HG03354 (cell line): ENCODE measurements at regions not wholly inside any gene's neighbourhood (a gene's known extent, or its start where the extent isn't known, plus 50 kb on each side); places are given as distances from the start of the nearest gene placed in this dataset.

ENCODE experiments used
- ATAC-seq: cut with Tn5 transposase; IDR thresholded peaks from one replicate; pipeline ENCODE4 v1.9.1; 2021; ENCODE audit warnings: mild to moderate bottlenecking; ENCODE audit not compliant: unreplicated experiment, poor library complexity, severe bottlenecking

- no peak for ATAC-seq
These were observed 646.0 kb upstream of the CCDC54 start for GRCh38 chr3:106731230-106731629.

GRCh38 chr3:106734712-106735111 lies 642.5 kb upstream of the CCDC54 start:
- ATAC-seq, result no peak

GRCh38 chr3:106737265-106737664 lies 640.0 kb upstream of the CCDC54 start:
- no peak for ATAC-seq

DNA sequence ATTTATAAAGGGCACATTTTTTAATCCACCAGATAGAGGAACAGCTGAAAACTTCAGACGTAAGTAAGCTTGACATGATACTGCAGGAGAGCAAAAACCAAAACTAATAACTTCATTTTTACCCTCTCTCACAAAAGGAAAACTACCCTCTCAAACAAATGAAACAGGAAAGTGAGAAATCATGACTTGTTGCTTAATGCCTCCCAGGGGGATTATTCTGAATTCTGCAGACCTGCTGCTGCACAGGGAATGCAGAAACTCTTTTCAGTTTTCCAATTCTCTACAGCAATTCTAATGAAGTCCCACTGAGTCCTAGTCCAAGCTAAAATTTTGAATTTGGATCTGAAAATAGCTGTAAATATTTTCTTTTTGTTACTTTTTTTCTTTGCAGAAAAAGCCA lies 637.1 kb upstream of the CCDC54 start:
- no peak for ATAC-seq

- ATAC-seq, result no peak
These were observed 631.7 kb upstream of the CCDC54 start for GRCh38 chr3:106745344-106746168.

DNA sequence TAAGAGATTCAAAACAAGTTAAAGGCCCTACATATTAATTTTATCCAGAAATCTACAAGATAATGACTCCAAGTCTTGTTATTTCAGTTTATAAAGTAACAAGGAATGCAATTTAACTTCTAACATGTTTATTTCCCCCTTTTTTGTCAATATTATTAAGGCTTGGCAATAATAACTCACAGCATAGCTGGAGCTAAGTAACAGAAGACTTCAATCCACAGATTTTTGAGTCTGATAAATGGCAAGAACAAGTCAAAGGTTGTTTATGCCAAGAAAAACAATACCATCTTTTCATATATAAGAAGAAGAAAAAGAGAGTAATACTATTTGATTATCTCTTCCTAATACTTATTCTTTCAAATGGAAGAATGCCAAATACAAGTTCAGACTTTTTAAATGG lies 631.0 kb upstream of the CCDC54 start:
- no peak for ATAC-seq

DNA sequence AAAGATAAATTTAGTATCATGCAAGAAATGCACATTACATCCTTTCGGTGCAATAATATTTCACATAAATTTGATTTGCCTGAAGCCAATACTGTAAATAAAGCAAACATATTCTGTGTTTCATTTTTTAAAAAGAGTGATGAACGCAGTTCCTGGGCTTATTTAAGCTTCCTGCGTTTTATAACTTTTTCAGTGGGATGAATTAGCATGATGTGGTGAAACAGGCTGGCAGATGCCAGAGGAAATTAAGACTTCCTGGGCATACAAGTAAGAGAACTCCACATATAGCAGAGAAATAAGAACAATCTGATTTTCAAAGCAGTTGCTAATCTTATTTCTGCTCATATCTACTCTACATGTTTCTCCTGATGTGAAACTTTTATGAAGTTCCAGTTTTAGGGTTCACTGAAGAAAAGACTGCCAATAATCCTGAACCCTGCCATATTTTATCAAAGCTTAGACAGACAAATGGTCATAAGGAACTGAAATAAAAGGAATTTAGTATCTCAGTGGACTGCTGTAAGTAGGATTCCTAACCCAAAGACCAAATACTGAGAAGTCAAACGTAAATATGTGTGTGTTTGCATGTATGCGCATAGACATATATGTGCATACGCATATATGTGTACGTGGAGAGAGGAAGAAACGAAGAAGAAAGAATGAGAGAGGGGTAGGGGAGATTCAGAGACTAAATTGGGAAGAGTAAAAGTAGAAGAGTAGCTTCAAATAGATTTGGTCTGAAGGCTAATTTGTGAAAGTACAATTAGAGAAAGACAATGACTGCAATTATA lies 628.6 kb upstream of the CCDC54 start:
- ATAC-seq, result no peak

GRCh38 chr3:106750092-106750491 lies 627.1 kb upstream of the CCDC54 start:
- ATAC-seq, result no peak

DNA sequence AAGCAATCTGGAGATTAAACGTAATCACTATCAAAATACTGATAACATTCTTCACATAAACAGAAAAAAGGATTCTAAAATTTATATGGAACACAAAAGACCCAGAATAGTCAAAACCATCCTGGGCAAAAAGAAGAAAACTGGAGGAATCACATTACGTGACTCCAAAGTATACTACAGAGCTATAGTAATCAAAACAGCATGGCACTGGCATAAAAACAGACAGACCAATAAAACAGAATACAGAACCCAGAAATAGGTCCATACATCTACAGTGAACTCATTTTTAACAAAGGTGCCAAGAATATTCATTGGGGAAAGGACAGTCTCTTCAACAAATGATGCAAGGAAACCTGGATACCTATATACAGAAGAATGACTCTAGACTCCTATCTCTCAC lies 621.9 kb upstream of the CCDC54 start:
- ATAC-seq, result no peak

GRCh38 chr3:106756901-106757300 lies 620.3 kb upstream of the CCDC54 start:
- ATAC-seq, result no peak

- no peak for ATAC-seq
These were observed 618.8 kb upstream of the CCDC54 start for GRCh38 chr3:106758459-106758858.

- ATAC-seq, result no peak
These were observed 617.5 kb upstream of the CCDC54 start for GRCh38 chr3:106759731-106760130.

DNA sequence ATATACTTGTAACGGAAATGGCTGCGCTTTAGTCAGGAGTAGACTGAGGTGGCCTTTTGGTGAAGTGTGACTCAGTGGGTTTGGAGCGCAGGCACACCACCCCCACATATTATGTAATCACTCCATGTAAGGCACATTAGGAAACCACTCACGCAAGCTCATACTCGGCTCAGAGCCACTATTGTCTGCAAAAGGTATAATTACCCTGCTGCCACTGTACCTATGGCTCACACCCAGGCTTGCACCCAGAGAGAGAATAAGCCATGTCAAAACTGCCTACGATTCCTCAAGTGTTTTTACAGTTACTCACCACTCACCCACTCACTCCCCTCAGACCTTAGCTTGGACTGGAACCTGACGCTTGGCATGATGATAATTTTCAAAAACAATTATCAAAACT lies 611.9 kb upstream of the CCDC54 start:
- no peak for ATAC-seq

GRCh38 chr3:106768941-106769480 lies 608.2 kb upstream of the CCDC54 start:
- ATAC-seq, result no peak

GRCh38 chr3:106773795-106774194 lies 603.4 kb upstream of the CCDC54 start:
- ATAC-seq, result no peak

GRCh38 chr3:106783231-106783630 lies 594.0 kb upstream of the CCDC54 start:
- ATAC-seq, result no peak

DNA sequence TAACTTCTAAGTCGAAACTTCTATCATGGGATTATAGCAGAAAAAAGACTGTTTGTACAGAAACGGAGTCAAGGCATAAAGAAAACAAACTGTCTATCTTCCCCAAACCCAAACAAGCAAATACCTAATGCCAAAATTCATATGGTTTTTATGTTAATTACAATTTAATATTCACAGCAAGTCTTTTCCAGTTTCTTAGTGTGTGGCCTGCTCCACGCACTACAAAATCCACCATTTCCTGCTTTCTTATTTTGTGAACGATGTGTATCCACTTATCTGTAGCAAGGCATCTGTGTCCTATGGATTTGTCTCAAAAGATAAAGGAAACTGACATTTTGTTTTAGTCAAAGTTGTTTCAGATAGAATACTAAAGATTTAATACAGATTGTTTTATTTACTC lies 588.0 kb upstream of the CCDC54 start:
- ATAC-seq, result no peak

DNA sequence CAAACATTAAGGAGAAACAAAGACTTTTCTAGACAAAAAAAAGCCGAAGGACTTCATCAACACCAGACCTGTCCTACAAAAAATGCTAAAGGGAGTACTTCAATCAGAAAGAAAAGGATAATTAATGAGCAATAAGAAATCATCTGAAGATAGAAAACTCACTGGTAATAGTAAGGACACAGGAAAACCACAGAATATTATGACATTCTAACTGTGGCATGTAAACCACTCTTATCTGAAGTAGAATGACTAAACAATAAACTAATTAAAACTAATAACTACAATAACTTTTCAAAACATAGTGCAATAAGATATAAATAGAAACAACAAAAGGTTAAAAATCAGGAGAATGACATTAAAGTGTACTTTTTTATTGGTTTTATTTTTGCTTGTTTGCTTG lies 584.5 kb upstream of the CCDC54 start:
- no peak for ATAC-seq

DNA sequence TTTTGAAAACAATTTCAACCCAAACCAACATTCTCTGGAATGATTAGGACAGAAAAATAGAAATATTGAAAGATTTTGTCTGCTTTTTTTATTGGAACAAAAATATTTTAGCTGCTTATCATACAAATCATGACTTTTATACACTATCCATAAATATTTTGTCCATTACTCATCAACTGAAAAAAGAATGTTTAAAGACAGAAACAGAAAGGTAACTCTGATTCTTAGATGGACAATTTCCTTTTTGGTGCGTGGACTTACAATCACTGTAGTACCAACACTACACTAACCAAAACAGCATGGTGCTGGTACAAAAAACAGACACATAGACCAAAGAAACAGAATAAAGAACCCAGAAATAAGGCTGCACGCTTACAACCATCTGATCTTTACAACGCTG lies 582.8 kb upstream of the CCDC54 start:
- ATAC-seq, result no peak

- no peak for ATAC-seq
These were observed 581.7 kb upstream of the CCDC54 start for GRCh38 chr3:106795553-106795952.

GRCh38 chr3:106797461-106797860 lies 579.8 kb upstream of the CCDC54 start:
- ATAC-seq, result no peak
